Mesendoderm (in vitro differentiated cells): ENCODE measurements at regions not wholly inside any gene's neighbourhood (a gene's known extent, or its start where the extent isn't known, plus 50 kb on each side); places are given as distances from the start of the nearest gene placed in this dataset.

Source experiments
- DNase-seq: peaks from one replicate; pipeline ENCODE4 v3.0.0; 2013
- H2AK5ac ChIP-seq: 2 replicates; pipeline ENCODE4 v1.6.1; 2013; ENCODE audit warnings: low read length, inconsistent platforms
- H2BK120ac ChIP-seq: 2 replicates; pipeline ENCODE4 v1.6.1; 2013; ENCODE audit warnings: low read depth, mild to moderate bottlenecking, low read length, moderate library complexity, mixed read lengths
- H2BK15ac ChIP-seq: replicated peaks from 2 replicates; pipeline ENCODE4 v1.6.1; 2013; ENCODE audit warnings: low read depth, mild to moderate bottlenecking, moderate library complexity
- H2BK5ac ChIP-seq: 2 replicates; pipeline ENCODE4 v1.6.1; 2013; ENCODE audit warnings: low read length, inconsistent platforms
- H3K18ac ChIP-seq: 2 replicates; pipeline ENCODE4 v1.6.1; 2013; ENCODE audit warnings: mild to moderate bottlenecking, low read length, mixed read lengths
- H3K23ac ChIP-seq: one replicate; pipeline ENCODE4 v1.6.1; 2013; ENCODE audit warnings: low read length
- H3K27ac ChIP-seq: 2 replicates; pipeline ENCODE4 v1.5.1; 2013; ENCODE audit warnings: low read depth, mild to moderate bottlenecking, inconsistent platforms, low read length, moderate library complexity
- H3K27me3 ChIP-seq: 2 replicates; pipeline ENCODE4 v1.6.1; 2013; ENCODE audit warnings: low read length, control low read depth, mild to moderate bottlenecking, inconsistent platforms; ENCODE audit not compliant: insufficient read depth, poor library complexity
- H3K36me3 ChIP-seq: 2 replicates; pipeline ENCODE4 v1.6.1; 2013; ENCODE audit warnings: low read length, inconsistent platforms; ENCODE audit not compliant: control insufficient read depth, insufficient read depth
- H3K4ac ChIP-seq: one replicate; pipeline ENCODE4 v1.6.1; 2013; ENCODE audit warnings: low read depth, mild to moderate bottlenecking, low read length, moderate library complexity
- H3K4me1 ChIP-seq: 2 replicates; pipeline ENCODE4 v1.6.1; 2013; ENCODE audit warnings: low read depth, low read length, inconsistent platforms; ENCODE audit not compliant: control insufficient read depth
- H3K4me2 ChIP-seq: 2 replicates; pipeline ENCODE4 v1.6.1; 2013; ENCODE audit warnings: low read length
- H3K4me3 ChIP-seq: 2 replicates; pipeline ENCODE4 v1.5.1; 2013; ENCODE audit warnings: mild to moderate bottlenecking, low read length
- H3K56ac ChIP-seq: one replicate; pipeline ENCODE4 v1.6.1; 2013; ENCODE audit warnings: low read length
- H3K79me1 ChIP-seq: 2 replicates; pipeline ENCODE4 v1.6.1; 2013; ENCODE audit warnings: low read length, inconsistent platforms
- H3K79me2 ChIP-seq: 2 replicates; pipeline ENCODE4 v1.6.1; 2013; ENCODE audit warnings: mild to moderate bottlenecking, low read length; ENCODE audit not compliant: control insufficient read depth, insufficient read depth
- H3K9ac ChIP-seq: 2 replicates; pipeline ENCODE4 v1.6.1; 2013; ENCODE audit warnings: low read length, inconsistent platforms
- H4K5ac ChIP-seq: one replicate; pipeline ENCODE4 v1.6.1; 2013; ENCODE audit warnings: low read length
- H4K8ac ChIP-seq: one replicate; pipeline ENCODE4 v1.6.1; 2013; ENCODE audit warnings: low read depth, mild to moderate bottlenecking, control low read depth, low read length, moderate library complexity
- WGBS: extraction: QIAGEN DNeasy Blood & Tissue Kit; methylation state at CpG from one replicate; pipeline ENCODE4 v1.1.7; 2013; ENCODE audit warnings: low lambda C conversion rate, missing lambda C conversion rate; ENCODE audit not compliant: insufficient coverage; ENCODE audit errors: extremely low coverage; 5-methylcytosine and 5-hydroxymethylcytosine counted together

GRCh38 chr2:145691659-145692058, 1171.7 kb upstream of the ZEB2 start:
- no peak overlapping the region for H4K5ac ChIP-seq
- no peak overlapping the region for H3K4ac ChIP-seq
- no peak overlapping the region for H2BK15ac ChIP-seq
- no peak overlapping the region for H3K56ac ChIP-seq
- H3K18ac ChIP-seq: no peak overlapping the region
- no peak overlapping the region for H2BK5ac ChIP-seq
- WGBS: no CpG with 5 or more reads among the region's 5 CpGs
- DNase-seq: no peak
- no peak overlapping the region for H2AK5ac ChIP-seq
- no peak overlapping the region for H2BK120ac ChIP-seq
- peaks cover 4% of the 10 kb centered on the region for H3K4me1 ChIP-seq
- no peak overlapping the region for H3K4me2 ChIP-seq
- H3K27ac ChIP-seq: no peak overlapping the region
- H3K79me2 ChIP-seq: no peaks in the 10 kb centered on the region
- no peak overlapping the region for H3K23ac ChIP-seq
- H3K27me3 ChIP-seq: no peaks in the 10 kb centered on the region
- no peak overlapping the region for H4K8ac ChIP-seq
- H3K36me3 ChIP-seq: no peaks in the 10 kb centered on the region
- H3K9ac ChIP-seq: no peak overlapping the region
- no peaks in the 10 kb centered on the region for H3K79me1 ChIP-seq
- H3K4me3 ChIP-seq: no peak overlapping the region

DNA sequence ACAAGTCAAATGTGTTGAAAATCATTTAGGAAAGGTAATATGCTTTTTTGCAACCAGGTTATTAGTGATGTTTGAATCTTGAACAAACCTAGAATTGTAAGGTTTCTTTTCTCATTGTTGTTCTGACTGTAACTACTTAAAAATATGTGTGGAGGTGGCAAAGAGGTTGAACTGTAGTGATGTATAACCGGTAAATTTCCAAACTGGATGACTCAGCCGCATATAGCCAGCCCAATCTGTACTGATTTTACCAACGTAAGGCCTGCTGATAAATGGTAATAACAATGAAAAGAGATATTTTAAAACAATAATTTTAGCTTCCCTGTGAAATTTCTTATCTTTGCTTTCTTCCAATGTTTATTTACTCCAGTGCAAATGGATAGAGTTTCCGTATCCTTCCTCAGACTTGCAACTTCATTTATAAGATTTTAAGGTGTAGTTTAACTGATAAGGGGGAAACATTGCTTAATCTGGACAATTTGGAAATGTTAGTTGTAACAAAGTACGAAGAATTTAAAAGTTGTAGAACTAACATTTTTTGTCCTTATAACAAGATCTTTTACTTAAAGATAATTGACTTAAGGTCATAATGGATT, 1170.4 kb upstream of the ZEB2 start:
- no peak overlapping the region for H2BK120ac ChIP-seq
- H3K79me1 ChIP-seq: no peaks in the 10 kb centered on the region
- no peak overlapping the region for H4K5ac ChIP-seq
- H2BK15ac ChIP-seq: no peak overlapping the region
- H3K36me3 ChIP-seq: no peaks in the 10 kb centered on the region
- no peak overlapping the region for H3K27ac ChIP-seq
- H3K4me3 ChIP-seq: no peak overlapping the region
- no peak overlapping the region for H3K56ac ChIP-seq
- no peak overlapping the region for H2BK5ac ChIP-seq
- no CpG with 5 or more reads among the region's 5 CpGs for WGBS
- no peak overlapping the region for H2AK5ac ChIP-seq
- H3K9ac ChIP-seq: no peak overlapping the region
- H3K4me1 ChIP-seq: peaks cover 4% of the 10 kb centered on the region
- no peak overlapping the region for H3K4ac ChIP-seq
- DNase-seq: no peak
- no peaks in the 10 kb centered on the region for H3K27me3 ChIP-seq
- H3K18ac ChIP-seq: no peak overlapping the region
- H4K8ac ChIP-seq: no peak overlapping the region
- no peak overlapping the region for H3K4me2 ChIP-seq
- H3K23ac ChIP-seq: no peak overlapping the region
- H3K79me2 ChIP-seq: no peaks in the 10 kb centered on the region

DNA sequence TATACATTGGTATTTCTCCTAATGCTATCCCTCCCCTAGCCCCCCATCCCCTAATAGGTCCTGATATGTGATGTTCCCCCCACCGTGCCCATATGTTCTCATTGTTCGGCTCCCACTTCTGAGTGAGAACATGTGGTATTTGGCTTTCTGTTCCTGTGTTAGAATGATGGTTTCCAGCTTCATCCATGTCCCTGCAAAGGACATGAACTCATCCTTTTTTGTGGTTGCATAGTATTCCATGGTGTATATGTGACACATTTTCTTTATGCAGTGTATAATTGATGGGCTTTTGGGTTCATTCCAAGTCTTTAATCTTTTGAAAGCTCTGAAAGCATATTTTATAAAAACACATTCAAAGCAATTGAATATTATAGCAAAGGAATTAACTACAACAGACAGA, 1169.4 kb upstream of the ZEB2 start:
- H3K56ac ChIP-seq: no peak overlapping the region
- no peak overlapping the region for H2BK120ac ChIP-seq
- no peak overlapping the region for H3K23ac ChIP-seq
- no peak overlapping the region for H3K4me2 ChIP-seq
- H2AK5ac ChIP-seq: no peak overlapping the region
- no peaks in the 10 kb centered on the region for H3K79me1 ChIP-seq
- no CpG with 5 or more reads among the region's 2 CpGs for WGBS
- no peak overlapping the region for H3K4ac ChIP-seq
- no peak overlapping the region for H4K8ac ChIP-seq
- H2BK15ac ChIP-seq: no peak overlapping the region
- no peak overlapping the region for H3K27ac ChIP-seq
- H3K79me2 ChIP-seq: no peaks in the 10 kb centered on the region
- H4K5ac ChIP-seq: no peak overlapping the region
- no peak overlapping the region for H2BK5ac ChIP-seq
- H3K9ac ChIP-seq: no peak overlapping the region
- no peaks in the 10 kb centered on the region for H3K36me3 ChIP-seq
- DNase-seq: no peak
- H3K4me1 ChIP-seq: peaks cover 4% of the 10 kb centered on the region
- H3K18ac ChIP-seq: no peak overlapping the region
- no peaks in the 10 kb centered on the region for H3K27me3 ChIP-seq
- no peak overlapping the region for H3K4me3 ChIP-seq

GRCh38 chr2:145688156-145688555, 1168.2 kb upstream of the ZEB2 start:
- Histone ChIP-seq H2BK15ac (no peak overlapping the region), H3K4me2 (no peak overlapping the region), H3K79me1 (no peaks in the 10 kb centered on the region), H3K56ac (no peak overlapping the region), H2AK5ac (no peak overlapping the region), H4K8ac (no peak overlapping the region), H3K36me3 (no peaks in the 10 kb centered on the region), H3K4me1 (peaks cover 4% of the 10 kb centered on the region), H3K4me3 (no peak overlapping the region), H3K27ac (no peak overlapping the region), H4K5ac (no peak overlapping the region), H3K4ac (no peak overlapping the region), H2BK120ac (no peak overlapping the region), H3K79me2 (no peaks in the 10 kb centered on the region), H3K27me3 (no peaks in the 10 kb centered on the region), H2BK5ac (no peak overlapping the region), H3K18ac (no peak overlapping the region), H3K9ac (no peak overlapping the region), H3K23ac (no peak overlapping the region)
- no CpG with 5 or more reads among the region's 3 CpGs for WGBS
- no peak for DNase-seq

DNA sequence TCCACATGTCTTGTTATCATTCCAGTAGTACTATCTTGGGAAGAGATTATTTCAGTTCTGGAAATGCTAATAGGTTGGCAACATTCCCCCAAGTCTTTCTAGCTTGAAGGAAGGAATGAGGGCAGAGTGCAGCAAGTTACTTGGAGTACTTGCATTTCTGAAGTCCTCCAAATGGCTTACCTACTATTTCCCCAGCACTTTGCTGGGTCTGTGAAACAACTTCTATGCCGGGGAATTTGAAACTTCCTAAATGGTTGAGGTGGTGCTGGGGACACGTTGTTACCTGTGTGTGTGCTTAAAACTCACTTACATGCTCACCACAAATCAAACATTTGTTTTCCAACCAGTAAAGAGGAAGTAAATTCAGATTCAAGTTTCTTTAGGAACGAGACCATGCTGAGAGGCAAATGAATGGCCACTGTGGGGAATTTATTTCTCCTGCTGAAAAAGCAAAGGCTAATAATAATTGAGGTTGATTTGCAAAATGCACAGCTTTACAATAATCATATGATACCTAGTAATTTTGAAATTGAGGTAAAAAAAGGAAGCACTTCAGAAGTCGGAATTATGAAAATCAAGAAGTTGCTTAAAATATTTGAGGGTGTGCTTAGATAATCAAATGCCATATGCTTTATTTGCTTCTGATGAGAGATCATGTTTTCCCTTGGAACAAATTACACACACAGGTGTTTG, 1167.7 kb upstream of the ZEB2 start:
- Histone ChIP-seq H4K5ac (no peak overlapping the region), H3K27me3 (no peaks in the 10 kb centered on the region), H3K56ac (no peak overlapping the region), H3K4ac (no peak overlapping the region), H2BK5ac (no peak overlapping the region), H3K4me2 (no peak overlapping the region), H3K18ac (no peak overlapping the region), H3K23ac (no peak overlapping the region), H3K27ac (peak overlapping the region; percentile 44), H3K4me1 (peaks cover 4% of the 10 kb centered on the region), H4K8ac (peak overlapping the region; percentile 76), H3K9ac (no peak overlapping the region), H3K79me2 (no peaks in the 10 kb centered on the region), H3K36me3 (no peaks in the 10 kb centered on the region), H3K4me3 (no peak overlapping the region), H3K79me1 (no peaks in the 10 kb centered on the region), H2BK120ac (no peak overlapping the region), H2BK15ac (no peak overlapping the region), H2AK5ac (no peak overlapping the region)
- peak; percentile 61 for DNase-seq
- no CpG with 5 or more reads among the region's 4 CpGs for whole genome bisulfite sequencing
